ENCODE measurements at regions not wholly inside any gene's neighbourhood (a gene's known extent, or its start where the extent isn't known, plus 50 kb on each side); places are given as distances from the start of the nearest gene placed in this dataset.

DNA sequence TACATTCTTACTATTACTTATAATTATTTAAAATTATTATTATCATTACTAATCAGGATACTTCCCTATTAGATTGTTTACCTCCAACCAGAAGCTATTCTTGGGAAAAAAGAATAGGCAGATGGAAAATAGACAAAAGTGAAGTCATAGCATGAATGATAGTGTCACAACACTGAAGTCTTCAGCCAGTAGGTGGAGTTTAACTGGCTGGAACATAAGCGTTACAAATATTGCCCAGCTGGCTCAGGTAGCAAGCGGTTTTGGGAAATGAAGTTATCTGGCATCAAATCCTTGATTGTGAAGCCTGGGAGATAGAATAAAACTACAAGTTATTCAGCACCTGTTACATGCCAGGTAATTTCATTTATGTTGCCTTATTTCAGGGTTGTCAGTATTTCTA, 762.9 kb downstream of the C12orf50 start:
- no TSS peak for BruUV-seq (replicated peaks)
- POLR2A ChIA-PET, result no interaction called here
- intact Hi-C loops (cut with micrococcal nuclease), result no loop called here

DNA sequence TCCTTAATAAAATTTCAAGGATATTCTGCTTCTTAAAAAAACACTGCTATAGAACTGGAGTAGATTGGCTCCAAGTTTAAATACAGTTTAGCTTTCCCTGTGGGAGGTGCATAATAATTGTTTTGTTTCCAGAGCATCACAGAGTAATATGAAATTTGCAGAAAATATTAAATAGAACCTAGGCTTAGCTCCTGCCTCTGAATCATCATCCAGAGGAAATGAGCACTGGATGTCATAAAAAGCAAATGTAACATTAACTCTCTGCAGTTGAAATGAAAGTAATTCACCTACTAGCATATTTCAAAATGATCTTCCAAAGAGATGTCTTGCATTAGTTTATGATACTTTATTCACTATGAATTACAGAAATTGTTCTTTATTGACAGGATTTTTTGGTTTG, 769.8 kb downstream of the C12orf50 start:
- Histone ChIP-seq H3K4me1 (ENCODE audit: control insufficient read depth, extremely low read depth, insufficient read depth, low read length) (no peaks in the 10 kb centered on the region), H3K9me1 (replicated peaks; ENCODE audit: control insufficient read depth, extremely low read depth, insufficient read depth, low read length) (no peaks in the 10 kb centered on the region), H3K36me3 (ENCODE audit: control insufficient read depth in 2 of 2, extremely low read depth in 1 of 2, insufficient read depth in 2 of 2, low read length in 2 of 2) (no peaks in the 10 kb centered on the region), H3K27ac (ENCODE audit: insufficient read depth, low read depth, low read length) (no peak overlapping the region), H3K9ac (replicated peaks; ENCODE audit: extremely low read depth, insufficient read depth, low read length) (no peak overlapping the region), H3K4me2 (ENCODE audit: insufficient read depth, low read length) (no peak overlapping the region), H4K20me1 (replicated peaks; ENCODE audit: control insufficient read depth, extremely low read depth, insufficient read depth, low read length) (no peaks in the 10 kb centered on the region), H3K27me3 (ENCODE audit: control insufficient read depth in 2 of 2, insufficient read depth in 2 of 2, low read length in 2 of 2) (no peaks in the 10 kb centered on the region), H2AFZ (ENCODE audit: low read depth, low read length) (no peak overlapping the region), H3K4me3 (replicated peaks in 1 of 3; ENCODE audit: insufficient read depth in 1 of 3, low read depth in 1 of 3, low read length in 3 of 3) (no peak overlapping the region), H3K9me3 (replicated peaks; ENCODE audit: control insufficient read depth, insufficient read depth, low read length) (no peaks in the 10 kb centered on the region), H3K79me2 (ENCODE audit: control insufficient read depth, insufficient read depth, low read length) (no peaks in the 10 kb centered on the region)
- POLR2A ChIA-PET, result interaction anchor here (0.8 kb wide), 1 partner anchor 9 kb away, joined by 4 read pairs; no protein-coding TSS in a partner anchor
- CTCF ChIA-PET, result interaction anchor here (1.3 to 2.2 kb wide), 6 partner anchors 12 to 59 kb away, joined by 3 to 9 read pairs (median 7); no protein-coding TSS in a partner anchor
- DNase-seq (ENCODE audit: low read depth, low spot score) (peak; percentile 38), FAIRE-seq (no peak)
- intact Hi-C loops (cut with micrococcal nuclease), result loop anchor here (2.0 kb wide), 1 partner anchor 13 kb away; no protein-coding TSS in a partner anchor
- dilution Hi-C loops (cut with MboI; ENCODE audit: extremely low pct_ligation_motif_present, low sequenced_read_pairs), result no loop called here
- BruUV-seq (replicated peaks), result no TSS peak
- TF ChIP-seq EZH2 (IDR thresholded peaks at IDR 0.05; ENCODE audit: borderline replicate concordance, low read depth, low read length, severe bottlenecking) (no peak), FOS (IDR thresholded peaks at IDR 0.05; ENCODE audit: borderline replicate concordance, insufficient read depth, low read length) (peak; percentile 46)

More for the DNA sequence above, 762.9 kb downstream of the C12orf50 start:
- TF ChIP-seq FOS (IDR thresholded peaks at IDR 0.05; ENCODE audit: borderline replicate concordance, insufficient read depth, low read length), result no peak
- TF ChIP-seq JUN (IDR thresholded peaks at IDR 0.05; ENCODE audit: borderline replicate concordance, insufficient read depth, insufficient read length, low read depth), result no peak
- TF ChIP-seq GATA2 (IDR thresholded peaks at IDR 0.05; ENCODE audit: insufficient read depth, insufficient read length, low read depth, low read length), result no peak
- no peak for TF ChIP-seq POLR2A (IDR thresholded peaks at IDR 0.05; ENCODE audit: low read depth, low read length)
- no peak for TF ChIP-seq MYC (IDR thresholded peaks at IDR 0.05; ENCODE audit: low read depth, low read length)
- TF ChIP-seq POLR2AphosphoS5 (IDR thresholded peaks at IDR 0.05; ENCODE audit: insufficient read depth, low read depth, low read length), result no peak
- TF ChIP-seq EZH2 (IDR thresholded peaks at IDR 0.05; ENCODE audit: borderline replicate concordance, low read depth, low read length, severe bottlenecking), result no peak
- no peaks in the 10 kb centered on the region for H4K20me1 ChIP-seq (replicated peaks; ENCODE audit: control insufficient read depth, extremely low read depth, insufficient read depth, low read length)
- no peaks in the 10 kb centered on the region for H3K27me3 ChIP-seq (ENCODE audit: control insufficient read depth in 2 of 2, insufficient read depth in 2 of 2, low read length in 2 of 2)
- H3K4me2 ChIP-seq (ENCODE audit: insufficient read depth, low read length), result no peak overlapping the region
- CTCF ChIA-PET, result interaction anchor here (1.4 kb wide), 1 partner anchor 79 kb away, joined by 3 read pairs; no protein-coding TSS in a partner anchor
- no peaks in the 10 kb centered on the region for H3K9me1 ChIP-seq (replicated peaks; ENCODE audit: control insufficient read depth, extremely low read depth, insufficient read depth, low read length)
- H3K79me2 ChIP-seq (ENCODE audit: control insufficient read depth, insufficient read depth, low read length), result no peaks in the 10 kb centered on the region
- H3K4me1 ChIP-seq (ENCODE audit: control insufficient read depth, extremely low read depth, insufficient read depth, low read length), result no peaks in the 10 kb centered on the region
- FAIRE-seq (no peak), DNase-seq (ENCODE audit: low read depth, low spot score) (no peak)
- no peaks in the 10 kb centered on the region for H3K9me3 ChIP-seq (replicated peaks; ENCODE audit: control insufficient read depth, insufficient read depth, low read length)
- H3K9ac ChIP-seq (replicated peaks; ENCODE audit: extremely low read depth, insufficient read depth, low read length), result no peak overlapping the region
- no peaks in the 10 kb centered on the region for H3K36me3 ChIP-seq (ENCODE audit: control insufficient read depth in 2 of 2, extremely low read depth in 1 of 2, insufficient read depth in 2 of 2, low read length in 2 of 2)
- H3K27ac ChIP-seq (ENCODE audit: insufficient read depth, low read depth, low read length), result no peak overlapping the region
- no peak overlapping the region for H2AFZ ChIP-seq (ENCODE audit: low read depth, low read length)
- no peak overlapping the region for H3K4me3 ChIP-seq (replicated peaks in 1 of 3; ENCODE audit: insufficient read depth in 1 of 3, low read depth in 1 of 3, low read length in 3 of 3)
- dilution Hi-C loops (cut with MboI; ENCODE audit: extremely low pct_ligation_motif_present, low sequenced_read_pairs), result no loop called here

All from endothelial cell of umbilical vein (primary cell).